ENCODE measurements at regions not wholly inside any gene's neighbourhood (a gene's known extent, or its start where the extent isn't known, plus 50 kb on each side); places are given as distances from the start of the nearest gene placed in this dataset.

DNA sequence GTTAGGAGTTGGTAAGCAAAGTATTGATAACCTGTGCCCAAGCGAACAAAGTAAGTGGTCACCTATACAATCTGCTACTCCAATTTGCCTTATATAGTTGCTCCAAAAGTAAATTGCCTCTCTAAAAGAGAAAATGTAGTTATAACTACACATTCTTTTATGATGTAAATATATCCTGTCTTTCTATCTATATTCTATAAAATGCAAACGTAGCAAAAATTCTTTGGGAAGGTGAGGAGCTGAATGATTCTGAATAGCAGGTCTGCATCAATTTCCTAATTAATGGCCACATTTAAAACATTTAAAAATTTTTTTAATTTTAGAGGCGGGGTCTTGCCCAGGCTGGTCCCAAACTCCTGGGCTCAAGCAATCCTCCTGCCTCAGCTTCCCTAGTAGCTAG, 64.2 kb upstream of the ASIP start:
- Histone ChIP-seq H3K36me3 (ENCODE audit: control insufficient read depth in 2 of 3, insufficient read depth in 3 of 3, low read length in 3 of 3) (no peaks in the 10 kb centered on the region), H3K4me3 (ENCODE audit: low read length) (no peak overlapping the region), H3K4me1 (ENCODE audit: control insufficient read depth in 2 of 2, insufficient read depth in 2 of 2, low read length in 2 of 2) (no peaks in the 10 kb centered on the region), H3K27ac (ENCODE audit: low read depth, low read length) (no peak overlapping the region), H3K9me3 (ENCODE audit: control insufficient read depth in 2 of 3, low read length in 3 of 3) (no peaks in the 10 kb centered on the region), H3K27me3 (ENCODE audit: control insufficient read depth in 2 of 2, insufficient read depth in 2 of 2, low read length in 2 of 2) (no peaks in the 10 kb centered on the region)
- no peak for DNase-seq
- H3K36me3 Mint-ChIP-seq = no peaks in the 10 kb centered on the region
- H3K4me3 Mint-ChIP-seq = no peak overlapping the region
- intact Hi-C loops (cut with micrococcal nuclease) = no loop called here
- H3K9me3 Mint-ChIP-seq = no peaks in the 10 kb centered on the region
- ChIA-PET CTCF (interaction anchor here (0.7 kb wide), 1 partner anchor 262 kb away, joined by 3 read pairs; no protein-coding TSS in a partner anchor), POLR2A (no interaction called here)
- H3K27me3 Mint-ChIP-seq = peaks cover 0 to 9% (median 0%) of the 10 kb centered on the region in 5 donors
- no peak for ATAC-seq
- no peaks in the 10 kb centered on the region for H3K4me1 Mint-ChIP-seq
- H3K27ac Mint-ChIP-seq = no peak overlapping the region

DNA sequence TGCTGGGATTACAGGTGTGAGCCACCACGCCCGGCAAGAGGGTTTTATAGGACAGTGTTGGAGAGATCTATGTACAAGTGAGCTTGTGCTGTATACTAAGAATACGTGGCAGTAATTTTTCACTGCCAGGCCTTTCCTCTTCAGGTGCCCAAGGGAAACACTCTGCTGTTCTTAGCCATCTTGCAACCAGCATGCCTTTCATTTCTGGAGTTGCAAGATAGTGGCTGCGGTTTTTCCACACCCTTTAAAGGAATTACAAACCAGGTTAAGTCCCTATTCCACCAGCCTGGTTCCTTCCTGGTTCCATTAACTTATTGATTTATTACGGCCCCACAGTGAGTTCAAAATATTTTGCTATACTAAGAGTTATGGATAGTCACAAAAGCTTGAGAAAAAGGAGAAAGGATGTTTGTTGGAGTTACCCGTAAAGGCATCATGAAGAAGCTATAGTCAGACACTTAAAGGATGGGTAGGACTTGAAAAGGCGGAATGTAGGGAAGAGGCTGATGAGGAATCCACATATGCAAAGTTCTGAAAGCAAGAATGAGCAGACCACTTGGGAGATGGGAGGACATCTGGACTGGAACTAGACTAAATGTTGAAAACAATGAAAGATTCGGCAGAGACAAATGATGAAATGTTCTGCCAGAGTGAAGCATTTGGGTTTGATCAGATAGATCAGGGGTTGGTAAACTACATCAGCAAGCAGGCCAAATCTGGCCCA, 61.4 kb upstream of the ASIP start:
- ATAC-seq (no peak), DNase-seq (no peak)
- Histone ChIP-seq H3K9me3 (ENCODE audit: control insufficient read depth in 2 of 3, low read length in 3 of 3) (no peaks in the 10 kb centered on the region), H3K27ac (ENCODE audit: low read depth, low read length) (no peak overlapping the region), H3K27me3 (ENCODE audit: control insufficient read depth in 2 of 2, insufficient read depth in 2 of 2, low read length in 2 of 2) (no peaks in the 10 kb centered on the region), H3K4me1 (ENCODE audit: control insufficient read depth in 2 of 2, insufficient read depth in 2 of 2, low read length in 2 of 2) (no peaks in the 10 kb centered on the region), H3K36me3 (ENCODE audit: control insufficient read depth in 2 of 3, insufficient read depth in 3 of 3, low read length in 3 of 3) (no peaks in the 10 kb centered on the region), H3K4me3 (ENCODE audit: low read length) (no peak overlapping the region)
- Mint-ChIP-seq H3K4me1 (no peaks in the 10 kb centered on the region), H3K4me3 (no peak overlapping the region), H3K27ac (no peak overlapping the region), H3K36me3 (no peaks in the 10 kb centered on the region), H3K27me3 (peaks cover 0 to 13% (median 6%) of the 10 kb centered on the region in 5 donors), H3K9me3 (no peaks in the 10 kb centered on the region)
- POLR2A ChIA-PET = no interaction called here
- CTCF ChIA-PET = no interaction called here
- intact Hi-C loops (cut with micrococcal nuclease) = no loop called here

DNA sequence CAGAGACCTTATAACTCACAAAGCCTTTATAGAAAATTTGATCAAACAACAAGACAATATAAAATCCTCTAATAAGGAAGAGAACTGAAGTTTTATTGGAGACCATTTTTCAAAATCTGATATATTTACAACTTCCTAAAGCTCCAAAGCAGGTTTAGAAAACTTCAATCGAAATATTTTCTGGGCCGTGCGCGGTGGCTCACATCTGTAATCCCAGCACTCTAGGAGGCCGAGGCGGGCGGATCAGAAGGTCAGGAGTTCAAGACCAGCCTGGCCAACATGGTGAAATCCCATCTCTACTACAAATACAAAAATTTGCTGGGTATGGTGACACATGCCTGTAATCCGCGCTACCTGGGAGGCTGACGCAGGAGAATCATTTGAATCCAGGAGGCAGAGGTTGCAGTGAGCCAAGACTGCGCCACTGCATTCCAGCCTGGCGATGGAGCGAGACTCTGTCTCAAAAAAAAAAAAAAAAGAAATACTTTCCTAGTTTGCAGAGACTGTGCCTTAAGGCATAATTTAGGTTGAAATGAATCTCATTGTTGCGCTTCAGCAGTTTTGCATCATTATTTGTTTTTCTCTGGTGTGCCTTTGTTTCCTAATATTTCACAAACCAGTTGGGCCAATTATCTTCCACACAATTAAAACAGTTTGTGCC, 60.6 kb upstream of the ASIP start:
- ChIA-PET CTCF (interaction anchor here (0.8 kb wide), 1 partner anchor 10 kb away, joined by 3 read pairs; no protein-coding TSS in a partner anchor), POLR2A (interaction anchor here (0.6 kb wide), 1 partner anchor 632 kb away, joined by 4 read pairs; no protein-coding TSS in a partner anchor)
- no peak overlapping the region for H3K4me3 ChIP-seq (ENCODE audit: low read length)
- Mint-ChIP-seq H3K4me1 (no peaks in the 10 kb centered on the region), H3K36me3 (no peaks in the 10 kb centered on the region), H3K27ac (no peak overlapping the region), H3K4me3 (no peak overlapping the region), H3K27me3 (peaks cover 0 to 20% (median 10%) of the 10 kb centered on the region in 5 donors), H3K9me3 (no peaks in the 10 kb centered on the region)
- H3K36me3 ChIP-seq (ENCODE audit: control insufficient read depth in 2 of 3, insufficient read depth in 3 of 3, low read length in 3 of 3) = no peaks in the 10 kb centered on the region
- no peaks in the 10 kb centered on the region for H3K9me3 ChIP-seq (ENCODE audit: control insufficient read depth in 2 of 3, low read length in 3 of 3)
- H3K4me1 ChIP-seq (ENCODE audit: control insufficient read depth in 2 of 2, insufficient read depth in 2 of 2, low read length in 2 of 2) = no peaks in the 10 kb centered on the region
- no peaks in the 10 kb centered on the region for H3K27me3 ChIP-seq (ENCODE audit: control insufficient read depth in 2 of 2, insufficient read depth in 2 of 2, low read length in 2 of 2)
- intact Hi-C loops (cut with micrococcal nuclease) = no loop called here
- no peak for ATAC-seq
- H3K27ac ChIP-seq (ENCODE audit: low read depth, low read length) = no peak overlapping the region
- no peak for DNase-seq

DNA sequence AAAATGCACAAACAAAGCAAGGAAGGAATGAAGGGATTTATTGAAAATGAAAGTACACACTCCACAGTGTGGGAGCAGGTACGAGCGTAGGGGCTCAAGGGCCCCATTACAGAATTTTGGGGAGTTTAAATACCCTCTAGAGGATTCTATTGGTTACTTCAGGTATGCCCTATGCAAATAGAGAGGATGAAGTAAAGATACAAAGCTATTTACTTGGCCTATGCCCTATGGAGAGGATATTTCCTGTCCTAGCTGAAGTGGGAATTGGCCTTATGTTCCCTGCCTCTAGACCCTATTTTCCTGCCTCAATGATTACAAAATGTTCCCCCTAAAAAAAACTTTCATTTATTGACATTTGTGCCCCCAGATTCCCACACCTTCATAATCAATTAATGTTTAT, 59.7 kb upstream of the ASIP start:
- Histone ChIP-seq H3K36me3 (ENCODE audit: control insufficient read depth in 2 of 3, insufficient read depth in 3 of 3, low read length in 3 of 3) (no peaks in the 10 kb centered on the region), H3K4me3 (ENCODE audit: low read length) (no peak overlapping the region), H3K9me3 (ENCODE audit: control insufficient read depth in 2 of 3, low read length in 3 of 3) (no peaks in the 10 kb centered on the region), H3K27ac (ENCODE audit: low read depth, low read length) (no peak overlapping the region), H3K27me3 (ENCODE audit: control insufficient read depth in 2 of 2, insufficient read depth in 2 of 2, low read length in 2 of 2) (no peaks in the 10 kb centered on the region), H3K4me1 (ENCODE audit: control insufficient read depth in 2 of 2, insufficient read depth in 2 of 2, low read length in 2 of 2) (no peaks in the 10 kb centered on the region)
- intact Hi-C loops (cut with micrococcal nuclease) = no loop called here
- DNase-seq = no peak
- CTCF ChIA-PET = no interaction called here
- Mint-ChIP-seq H3K9me3 (no peaks in the 10 kb centered on the region), H3K27me3 (peaks cover 0 to 27% (median 10%) of the 10 kb centered on the region in 5 donors), H3K36me3 (no peaks in the 10 kb centered on the region), H3K4me3 (no peak overlapping the region), H3K4me1 (no peaks in the 10 kb centered on the region), H3K27ac (no peak overlapping the region)
- no peak for ATAC-seq
- POLR2A ChIA-PET = no interaction called here

DNA sequence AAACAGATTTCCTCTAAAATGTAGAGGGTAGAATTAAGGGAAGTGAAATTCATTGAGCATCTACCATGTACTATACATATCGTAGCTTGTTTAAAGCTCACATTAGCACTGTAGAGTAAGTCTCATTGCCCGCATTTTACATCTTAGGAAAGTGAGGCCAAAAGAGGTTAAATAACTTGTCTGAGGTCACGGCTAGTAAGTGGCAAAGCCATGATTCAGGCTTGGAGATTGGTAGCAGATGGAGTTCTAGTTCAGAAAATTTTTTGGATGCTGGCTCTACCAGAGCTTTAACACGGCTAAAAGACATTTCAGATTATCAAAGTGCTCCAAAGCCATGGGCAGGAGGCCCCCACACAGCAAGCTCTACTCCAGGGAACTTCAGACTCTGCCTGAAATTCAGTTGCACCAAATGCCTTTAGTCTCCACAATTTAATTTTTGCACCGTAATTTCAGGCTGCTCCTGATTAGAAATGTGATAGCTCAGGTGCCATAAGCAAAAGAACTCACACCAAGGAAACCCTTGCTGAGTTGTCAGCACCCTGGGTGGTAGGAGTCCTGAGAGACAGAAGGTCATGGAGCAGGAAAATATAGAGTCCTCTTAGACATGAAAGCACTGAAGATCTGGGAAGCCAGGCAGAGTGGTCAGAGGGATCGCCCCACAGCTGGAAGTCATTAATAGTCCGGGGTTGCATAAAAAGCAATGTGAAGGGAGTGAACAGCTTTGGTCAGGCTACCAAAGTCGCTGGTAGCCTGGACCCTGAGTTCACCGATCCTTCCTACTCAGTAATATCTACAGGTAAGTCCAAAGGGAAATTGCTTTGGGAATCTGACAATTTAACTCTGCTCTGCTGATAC, 55.2 kb upstream of the ASIP start:
- Mint-ChIP-seq H3K4me3 (no peak overlapping the region), H3K27ac (no peak overlapping the region)

DNA sequence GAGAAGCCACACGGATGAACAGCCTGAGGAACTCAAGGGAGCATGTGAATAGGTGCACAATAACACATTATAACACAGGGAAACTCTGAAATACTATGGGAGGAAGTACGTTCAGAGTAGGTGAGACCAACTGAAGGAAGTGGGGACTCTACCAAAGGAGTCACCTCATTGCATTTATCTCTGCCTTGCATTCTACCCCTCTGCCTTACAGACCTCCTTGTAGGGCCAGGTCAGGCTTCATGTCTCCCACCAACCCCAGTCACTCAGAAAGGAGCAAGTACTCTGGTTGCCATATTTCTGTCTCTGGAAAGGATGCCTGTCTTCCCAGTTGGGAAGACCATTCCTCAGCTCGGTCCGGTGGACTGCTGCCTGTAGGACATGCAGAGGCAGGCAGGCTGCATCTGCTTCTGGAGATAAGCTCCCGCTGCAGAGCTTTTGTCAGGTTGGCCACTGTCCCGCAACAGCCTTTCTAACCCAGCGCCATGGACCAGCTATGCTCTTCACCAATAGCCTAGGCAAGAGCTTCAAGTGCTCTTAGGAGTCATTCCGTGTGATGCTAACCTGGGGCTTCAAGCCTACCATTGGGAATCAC, 51.6 kb upstream of the ASIP start:
- no peaks in the 10 kb centered on the region for H3K36me3 Mint-ChIP-seq
- peaks cover 0 to 51% (median 10%) of the 10 kb centered on the region in 5 donors for H3K27me3 Mint-ChIP-seq
- no peak overlapping the region for H3K27ac ChIP-seq (ENCODE audit: low read depth, low read length)
- no peaks in the 10 kb centered on the region for H3K36me3 ChIP-seq (ENCODE audit: control insufficient read depth in 2 of 3, insufficient read depth in 3 of 3, low read length in 3 of 3)
- no peak overlapping the region for H3K4me3 Mint-ChIP-seq
- H3K27ac Mint-ChIP-seq = no peak overlapping the region
- H3K4me1 ChIP-seq (ENCODE audit: control insufficient read depth in 2 of 2, insufficient read depth in 2 of 2, low read length in 2 of 2) = no peaks in the 10 kb centered on the region
- no peak overlapping the region for H3K4me3 ChIP-seq (ENCODE audit: low read length)
- DNase-seq (no peak), ATAC-seq (no peak)
- CTCF ChIA-PET = no interaction called here
- H3K9me3 Mint-ChIP-seq = no peaks in the 10 kb centered on the region
- POLR2A ChIA-PET = interaction anchor here (0.7 kb wide), 1 partner anchor 448 kb away, joined by 3 read pairs; no protein-coding TSS in a partner anchor
- no peaks in the 10 kb centered on the region for H3K27me3 ChIP-seq (ENCODE audit: control insufficient read depth in 2 of 2, insufficient read depth in 2 of 2, low read length in 2 of 2)
- intact Hi-C loops (cut with micrococcal nuclease) = loop anchor here (1.0 to 2.0 kb wide), 4 partner anchors 113 to 579 kb away; partner anchors contain the start of gene AHCY (in 2 of the 2)
- H3K9me3 ChIP-seq (ENCODE audit: control insufficient read depth in 2 of 3, low read length in 3 of 3) = no peaks in the 10 kb centered on the region
- peaks cover 0 to 4% (median 0%) of the 10 kb centered on the region in 7 donors for H3K4me1 Mint-ChIP-seq

More for the DNA sequence above, 55.2 kb upstream of the ASIP start:
- H3K36me3 Mint-ChIP-seq = no peaks in the 10 kb centered on the region
- intact Hi-C loops (cut with micrococcal nuclease) = no loop called here
- no peak for DNase-seq
- Histone ChIP-seq H3K36me3 (ENCODE audit: control insufficient read depth in 2 of 3, insufficient read depth in 3 of 3, low read length in 3 of 3) (no peaks in the 10 kb centered on the region), H3K27ac (ENCODE audit: low read depth, low read length) (no peak overlapping the region), H3K4me1 (ENCODE audit: control insufficient read depth in 2 of 2, insufficient read depth in 2 of 2, low read length in 2 of 2) (no peaks in the 10 kb centered on the region), H3K27me3 (ENCODE audit: control insufficient read depth in 2 of 2, insufficient read depth in 2 of 2, low read length in 2 of 2) (no peaks in the 10 kb centered on the region), H3K4me3 (ENCODE audit: low read length) (no peak overlapping the region), H3K9me3 (ENCODE audit: control insufficient read depth in 2 of 3, low read length in 3 of 3) (no peaks in the 10 kb centered on the region)
- no peak for ATAC-seq
- no peaks in the 10 kb centered on the region for H3K9me3 Mint-ChIP-seq
- ChIA-PET CTCF (no interaction called here), POLR2A (no interaction called here)
- no peaks in the 10 kb centered on the region for H3K4me1 Mint-ChIP-seq
- peaks cover 0 to 47% (median 16%) of the 10 kb centered on the region in 5 donors for H3K27me3 Mint-ChIP-seq

Measured in naive thymus-derived CD4-positive, alpha-beta T cell (primary cell).